ENCODE measurements at regions not wholly inside any gene's neighbourhood (a gene's known extent, or its start where the extent isn't known, plus 50 kb on each side); places are given as distances from the start of the nearest gene placed in this dataset.
"Not testable (repeated sequence)": the region's sequence is repeated elsewhere in the genome, so short reads cannot be mapped to it uniquely, and the experiment has no call there.

DNA sequence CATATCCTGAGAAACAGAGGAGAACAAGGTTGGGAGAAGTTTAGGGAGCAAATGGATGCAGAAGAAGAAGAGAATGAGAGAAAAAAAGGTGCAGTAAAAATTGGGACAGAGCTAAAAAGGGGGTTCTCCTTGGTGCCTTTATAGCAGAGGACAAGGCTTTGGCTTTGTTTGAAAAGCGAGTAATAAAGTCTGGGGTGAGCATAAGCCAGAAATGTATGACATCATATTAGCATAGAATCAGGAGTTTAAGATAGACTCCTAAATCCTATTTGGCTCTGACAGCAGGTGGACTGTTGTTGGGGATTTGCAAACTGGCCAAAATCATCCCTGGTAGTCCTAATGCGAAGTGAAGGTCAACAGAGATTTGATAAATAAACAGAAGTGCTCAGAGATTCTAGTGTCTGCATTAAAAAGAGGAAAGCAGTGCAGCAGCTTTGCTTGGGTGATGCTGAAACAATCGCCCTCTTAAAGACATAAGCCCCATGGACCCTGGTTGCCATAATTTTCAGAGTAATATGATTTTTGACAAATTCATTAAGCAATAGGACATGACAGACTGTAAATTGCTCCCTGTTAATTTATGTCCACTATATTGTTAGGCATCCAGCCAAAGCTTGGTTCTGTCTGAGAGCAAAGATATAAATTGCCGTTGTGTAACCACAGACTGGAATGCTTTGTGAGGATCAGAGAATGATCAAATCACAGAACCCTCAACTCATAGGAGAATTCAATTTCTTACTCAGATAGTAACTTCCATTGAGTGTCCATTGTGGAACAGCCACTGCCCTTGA, 385.0 kb upstream of the NFIA start:
- Mint-ChIP-seq H3K36me3 (no peaks in the 10 kb centered on the region), H3K4me3 (no peak overlapping the region), H3K9me3 (peaks cover 4% of the 10 kb centered on the region), H3K27me3 (peaks cover 8% of the 10 kb centered on the region), H3K27ac (no peak overlapping the region), H3K4me1 (ENCODE audit: unreplicated experiment) (peaks cover 11% of the 10 kb centered on the region)
- DNase-seq (ENCODE audit: extremely low spot score, unreplicated experiment): no peak
- TF ChIP-seq, protein P1, sequence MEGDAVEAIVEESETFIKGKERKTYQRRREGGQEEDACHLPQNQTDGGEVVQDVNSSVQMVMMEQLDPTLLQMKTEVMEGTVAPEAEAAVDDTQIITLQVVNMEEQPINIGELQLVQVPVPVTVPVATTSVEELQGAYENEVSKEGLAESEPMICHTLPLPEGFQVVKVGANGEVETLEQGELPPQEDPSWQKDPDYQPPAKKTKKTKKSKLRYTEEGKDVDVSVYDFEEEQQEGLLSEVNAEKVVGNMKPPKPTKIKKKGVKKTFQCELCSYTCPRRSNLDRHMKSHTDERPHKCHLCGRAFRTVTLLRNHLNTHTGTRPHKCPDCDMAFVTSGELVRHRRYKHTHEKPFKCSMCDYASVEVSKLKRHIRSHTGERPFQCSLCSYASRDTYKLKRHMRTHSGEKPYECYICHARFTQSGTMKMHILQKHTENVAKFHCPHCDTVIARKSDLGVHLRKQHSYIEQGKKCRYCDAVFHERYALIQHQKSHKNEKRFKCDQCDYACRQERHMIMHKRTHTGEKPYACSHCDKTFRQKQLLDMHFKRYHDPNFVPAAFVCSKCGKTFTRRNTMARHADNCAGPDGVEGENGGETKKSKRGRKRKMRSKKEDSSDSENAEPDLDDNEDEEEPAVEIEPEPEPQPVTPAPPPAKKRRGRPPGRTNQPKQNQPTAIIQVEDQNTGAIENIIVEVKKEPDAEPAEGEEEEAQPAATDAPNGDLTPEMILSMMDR (conservative IDR thresholded peaks at IDR 0.05): no peak

DNA sequence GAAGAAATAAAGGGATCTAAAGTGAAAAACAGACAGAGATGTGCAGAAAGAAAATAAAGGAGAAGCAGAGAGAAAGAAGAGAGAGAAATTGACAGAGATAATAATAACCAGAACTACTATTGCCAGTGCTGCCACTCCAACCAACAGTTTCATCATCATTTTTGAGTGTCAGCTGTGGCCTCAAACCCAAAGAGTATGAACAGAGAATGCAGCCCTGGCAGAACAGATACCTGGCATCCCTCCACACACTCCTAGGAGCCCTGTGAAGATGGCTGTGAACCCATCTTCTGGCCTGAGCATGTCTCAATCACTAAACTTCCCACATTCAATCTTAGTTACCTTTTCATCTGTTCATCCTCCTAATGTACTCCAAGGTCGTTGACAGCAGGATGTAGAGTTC, 385.8 kb upstream of the NFIA start:
- H3K27ac Mint-ChIP-seq: no peak overlapping the region
- H3K4me3 Mint-ChIP-seq: no peak overlapping the region
- TF ChIP-seq, protein P1 (conservative IDR thresholded peaks at IDR 0.05): no peak
- peaks cover 8% of the 10 kb centered on the region for H3K27me3 Mint-ChIP-seq
- H3K9me3 Mint-ChIP-seq: peaks cover 4% of the 10 kb centered on the region
- H3K36me3 Mint-ChIP-seq: no peaks in the 10 kb centered on the region
- peaks cover 11% of the 10 kb centered on the region for H3K4me1 Mint-ChIP-seq (ENCODE audit: unreplicated experiment)
- no peak for DNase-seq (ENCODE audit: extremely low spot score, unreplicated experiment)

DNA sequence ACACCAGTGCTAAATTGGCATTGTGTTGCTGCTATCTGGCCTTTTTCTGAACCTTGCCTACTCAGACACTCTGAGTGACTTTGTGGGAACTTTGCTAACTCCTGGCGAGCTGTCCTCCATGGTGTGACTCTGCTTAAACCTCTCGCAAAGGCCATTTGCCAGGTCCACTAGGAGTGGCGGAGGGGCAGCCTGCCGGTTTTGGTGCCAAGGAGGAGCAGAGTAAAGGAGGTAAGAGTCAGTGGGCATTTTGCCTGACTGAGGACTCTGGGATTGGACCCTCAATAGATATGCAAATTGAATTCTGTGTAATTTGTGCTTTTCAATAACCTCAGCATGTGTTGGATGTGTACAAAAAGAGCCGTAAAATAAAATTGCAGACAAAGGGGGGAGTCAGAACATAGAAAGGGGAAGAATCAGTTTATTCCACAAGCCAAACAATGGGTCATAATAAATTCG, 386.6 kb upstream of the NFIA start:
- Mint-ChIP-seq H3K36me3 (no peaks in the 10 kb centered on the region), H3K4me3 (no peak overlapping the region), H3K4me1 (ENCODE audit: unreplicated experiment) (peaks cover 11% of the 10 kb centered on the region), H3K9me3 (peaks cover 4% of the 10 kb centered on the region), H3K27me3 (peaks cover 8% of the 10 kb centered on the region), H3K27ac (no peak overlapping the region)
- TF ChIP-seq, protein P1 (conservative IDR thresholded peaks at IDR 0.05): no peak
- DNase-seq (ENCODE audit: extremely low spot score, unreplicated experiment): no peak

DNA sequence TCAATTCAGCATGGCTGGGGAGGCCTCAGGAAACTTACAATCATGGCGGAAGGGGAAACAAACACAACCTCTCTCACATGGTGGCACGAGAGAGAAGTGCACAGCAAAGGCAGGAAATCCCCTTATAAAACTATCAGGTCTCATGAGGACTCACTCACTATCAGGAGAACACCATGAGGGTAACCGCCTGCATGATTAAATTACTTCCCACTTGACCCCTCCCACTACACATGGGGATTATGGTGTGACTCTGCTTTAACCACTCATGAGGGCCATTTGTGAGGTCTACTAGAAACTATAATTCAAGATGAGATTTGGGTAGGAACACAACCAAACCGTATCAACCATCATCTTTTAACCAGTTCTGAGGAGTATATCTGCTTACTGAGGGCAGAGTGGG, 387.4 kb upstream of the NFIA start:
- DNase-seq (ENCODE audit: extremely low spot score, unreplicated experiment): no peak
- peaks cover 8% of the 10 kb centered on the region for H3K27me3 Mint-ChIP-seq
- H3K27ac Mint-ChIP-seq: no peak overlapping the region
- H3K4me3 Mint-ChIP-seq: no peak overlapping the region
- TF ChIP-seq, protein P1 (conservative IDR thresholded peaks at IDR 0.05): no peak
- peaks cover 11% of the 10 kb centered on the region for H3K4me1 Mint-ChIP-seq (ENCODE audit: unreplicated experiment)
- no peaks in the 10 kb centered on the region for H3K36me3 Mint-ChIP-seq
- peaks cover 4% of the 10 kb centered on the region for H3K9me3 Mint-ChIP-seq

DNA sequence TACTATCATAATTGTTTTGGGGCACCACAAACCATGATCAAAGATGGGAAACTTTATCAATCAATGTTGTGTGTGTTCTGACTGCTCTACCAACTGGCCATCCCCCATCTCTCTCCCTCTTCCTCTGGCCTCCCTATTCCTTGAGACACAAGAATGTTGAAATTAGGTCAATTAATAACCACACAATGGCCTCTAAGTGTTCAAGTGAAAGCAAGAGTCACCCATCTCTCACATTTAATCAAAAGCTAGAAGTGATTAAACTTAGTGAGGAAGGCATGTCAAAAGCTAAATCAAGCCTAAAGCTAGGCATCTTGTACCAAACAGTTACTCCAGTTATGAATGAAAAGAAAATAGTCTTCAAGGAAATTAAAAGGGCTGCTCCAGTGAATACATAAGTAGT, 390.3 kb upstream of the NFIA start:
- no peaks in the 10 kb centered on the region for H3K36me3 Mint-ChIP-seq
- TF ChIP-seq, protein P1 (conservative IDR thresholded peaks at IDR 0.05): no peak
- H3K27ac Mint-ChIP-seq: no peak overlapping the region
- H3K4me1 Mint-ChIP-seq (ENCODE audit: unreplicated experiment): no peaks in the 10 kb centered on the region
- peaks cover 8% of the 10 kb centered on the region for H3K27me3 Mint-ChIP-seq
- no peak overlapping the region for H3K4me3 Mint-ChIP-seq
- H3K9me3 Mint-ChIP-seq: peaks cover 9% of the 10 kb centered on the region
- DNase-seq (ENCODE audit: extremely low spot score, unreplicated experiment): no peak

DNA sequence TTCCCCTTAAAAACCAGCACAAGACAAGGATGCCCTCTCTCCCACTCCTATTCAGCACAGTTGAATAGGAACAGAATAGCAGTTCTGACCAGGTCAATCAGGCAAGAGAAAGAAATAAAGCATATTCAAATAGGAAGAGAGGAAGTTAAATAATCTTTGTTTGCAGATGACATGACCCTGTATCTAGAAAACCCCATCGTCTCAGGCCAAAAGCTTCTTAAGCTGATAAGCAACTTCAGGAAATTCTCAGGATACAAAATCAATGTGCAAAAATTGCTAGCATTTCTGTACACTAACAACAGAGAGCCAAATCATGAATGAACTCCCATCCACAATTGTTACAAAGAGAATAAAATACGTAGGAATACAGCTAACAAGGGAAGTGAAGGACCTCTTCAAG, 394.1 kb upstream of the NFIA start:
- not testable (repeated sequence) for DNase-seq (ENCODE audit: extremely low spot score, unreplicated experiment); H3K27me3 Mint-ChIP-seq; H3K4me1 Mint-ChIP-seq (ENCODE audit: unreplicated experiment)

More for the DNA sequence above, 394.1 kb upstream of the NFIA start:
- H3K9me3 Mint-ChIP-seq, H3K4me3 Mint-ChIP-seq, H3K36me3 Mint-ChIP-seq, H3K27ac Mint-ChIP-seq: not testable (repeated sequence)
